Neutrophil (primary cell): ENCODE measurements at regions not wholly inside any gene's neighbourhood (a gene's known extent, or its start where the extent isn't known, plus 50 kb on each side); places are given as distances from the start of the nearest gene placed in this dataset.

Source experiments
- H3K27ac ChIP-seq: fragments of 200-600 bp; sonication (generic); 2 replicates; pipeline ENCODE4 v1.5.1; 2016; ENCODE audit warnings: mild to moderate bottlenecking, moderate library complexity
- H3K27me3 ChIP-seq: fragments of 200-600 bp; sonication (generic); 2 replicates; pipeline ENCODE4 v1.6.0; 2016; ENCODE audit warnings: mild to moderate bottlenecking
- H3K36me3 ChIP-seq: fragments of 200-600 bp; sonication (generic); 2 replicates; pipeline ENCODE4 v1.5.1; 2017
- H3K4me1 ChIP-seq, 2 experiments: fragments of 200-600 bp in 1 of 2; sonication (generic) in 1 of 2; 1 replicate in 1 of 2; 2 replicates in 1 of 2; pipeline versions ENCODE4 v1.5.1 to v1.6.1; 2013 to 2016; ENCODE audit warnings: low read depth in 1 of 2, low read length in 1 of 2, mild to moderate bottlenecking in 1 of 2, moderate library complexity in 1 of 2; ENCODE audit not compliant: control insufficient read depth in 1 of 2, insufficient read depth in 1 of 2
- H3K4me3 ChIP-seq, 2 experiments: fragments of 200-600 bp in 1 of 2; sonication (generic) in 1 of 2; 1 replicate in 1 of 2; 2 replicates in 1 of 2; pipeline ENCODE4 v1.5.1; 2013 to 2016; ENCODE audit warnings: low read depth in 1 of 2, low read length in 1 of 2, mild to moderate bottlenecking in 1 of 2, moderate library complexity in 1 of 2
- H3K9me3 ChIP-seq: fragments of 200-600 bp; sonication (generic); 2 replicates; pipeline ENCODE4 v1.5.1; 2016
- CTCF ChIP-seq: fragments of 200-600 bp; sonication (generic); IDR thresholded peaks from 2 replicates; pipeline ENCODE4 v1.5.1; 2016; ENCODE audit warnings: antibody characterized with exemption

GRCh38 chr6:102799051-102799450 lies 1405.5 kb downstream of the GRIK2 start:
- no peaks in the 10 kb centered on the region for H3K27me3 ChIP-seq
- no peak for TF ChIP-seq CTCF
- H3K36me3 ChIP-seq = no peaks in the 10 kb centered on the region
- H3K4me3 ChIP-seq = no peak overlapping the region
- H3K27ac ChIP-seq = no peak overlapping the region
- H3K9me3 ChIP-seq = no peaks in the 10 kb centered on the region
- H3K4me1 ChIP-seq = no peaks in the 10 kb centered on the region

GRCh38 chr6:102798636-102799035 lies 1405.1 kb downstream of the GRIK2 start:
- H3K9me3 ChIP-seq = no peaks in the 10 kb centered on the region
- H3K4me1 ChIP-seq = no peaks in the 10 kb centered on the region
- no peak overlapping the region for H3K4me3 ChIP-seq
- H3K27me3 ChIP-seq = no peaks in the 10 kb centered on the region
- no peak overlapping the region for H3K27ac ChIP-seq
- no peaks in the 10 kb centered on the region for H3K36me3 ChIP-seq
- TF ChIP-seq CTCF = no peak

- H3K4me1 ChIP-seq = no peaks in the 10 kb centered on the region
- H3K27me3 ChIP-seq = no peaks in the 10 kb centered on the region
- no peaks in the 10 kb centered on the region for H3K36me3 ChIP-seq
- no peak overlapping the region for H3K27ac ChIP-seq
- TF ChIP-seq CTCF = no peak
- no peak overlapping the region for H3K4me3 ChIP-seq
- H3K9me3 ChIP-seq = no peaks in the 10 kb centered on the region
Measured at GRCh38 chr6:102793752-102794151, 1400.2 kb downstream of the GRIK2 start.

GRCh38 chr6:102774326-102774725 lies 1380.8 kb downstream of the GRIK2 start:
- H3K4me1 ChIP-seq = no peaks in the 10 kb centered on the region
- H3K36me3 ChIP-seq = no peaks in the 10 kb centered on the region
- no peaks in the 10 kb centered on the region for H3K27me3 ChIP-seq
- no peaks in the 10 kb centered on the region for H3K9me3 ChIP-seq
- TF ChIP-seq CTCF = no peak
- H3K27ac ChIP-seq = no peak overlapping the region
- no peak overlapping the region for H3K4me3 ChIP-seq

GRCh38 chr6:102773636-102774035 lies 1380.1 kb downstream of the GRIK2 start:
- Histone ChIP-seq H3K4me3 (no peak overlapping the region), H3K9me3 (no peaks in the 10 kb centered on the region), H3K27me3 (no peaks in the 10 kb centered on the region), H3K27ac (no peak overlapping the region), H3K36me3 (no peaks in the 10 kb centered on the region), H3K4me1 (no peaks in the 10 kb centered on the region)
- no peak for TF ChIP-seq CTCF

- Histone ChIP-seq H3K27ac (no peak overlapping the region), H3K4me3 (no peak overlapping the region), H3K4me1 (no peaks in the 10 kb centered on the region), H3K27me3 (no peaks in the 10 kb centered on the region), H3K9me3 (no peaks in the 10 kb centered on the region), H3K36me3 (no peaks in the 10 kb centered on the region)
- no peak for TF ChIP-seq CTCF
Measured at GRCh38 chr6:102766963-102767362, 1373.5 kb downstream of the GRIK2 start.
